OCI-LY1 (cell line): ENCODE measurements at regions not wholly inside any gene's neighbourhood (a gene's known extent, or its start where the extent isn't known, plus 50 kb on each side); places are given as distances from the start of the nearest gene placed in this dataset.

Experiments used
- H2AFZ ChIP-seq: fragments of 200-600 bp; sonication (generic), shearing (Covaris generic); 2 replicates; pipeline ENCODE4 v1.6.0; 2014; ENCODE audit warnings: antibody characterized with exemption, mild to moderate bottlenecking, low read length
- H3F3A ChIP-seq: fragments of 200-600 bp; sonication (generic), shearing (Covaris generic); 2 replicates; pipeline ENCODE4 v1.6.0; 2014; ENCODE audit warnings: mild to moderate bottlenecking, antibody characterized with exemption, low read length, moderate library complexity; ENCODE audit not compliant: insufficient read depth
- H3K27ac ChIP-seq: fragments of 200-600 bp; sonication (generic); 2 replicates; pipeline ENCODE4 v1.5.1; 2014; ENCODE audit warnings: low read length, mixed run types, mild to moderate bottlenecking, low read depth; ENCODE audit not compliant: poor library complexity, severe bottlenecking
- H3K27me3 ChIP-seq: fragments of 200-600 bp; sonication (generic); 2 replicates; pipeline ENCODE4 v1.6.0; 2014; ENCODE audit warnings: antibody characterized with exemption, mild to moderate bottlenecking, low read length, moderate library complexity; ENCODE audit not compliant: insufficient read depth
- H3K36me3 ChIP-seq: fragments of 200-600 bp; sonication (generic); 2 replicates; pipeline ENCODE4 v1.6.1; 2014; ENCODE audit warnings: mild to moderate bottlenecking, antibody characterized with exemption, low read length, moderate library complexity, mixed read lengths; ENCODE audit not compliant: insufficient read depth
- H3K4me1 ChIP-seq: fragments of 200-600 bp; sonication (generic); 2 replicates; pipeline ENCODE4 v1.5.1; 2014; ENCODE audit warnings: mild to moderate bottlenecking, low read length, moderate library complexity; ENCODE audit not compliant: insufficient read depth, severe bottlenecking
- H3K4me2 ChIP-seq: fragments of 200-600 bp; sonication (generic), shearing (Covaris generic); 2 replicates; pipeline ENCODE4 v1.6.1; 2014; ENCODE audit warnings: low read length
- H3K4me3 ChIP-seq: fragments of 200-600 bp; sonication (generic); 2 replicates; pipeline ENCODE4 v1.5.1; 2014; ENCODE audit warnings: low read length, low read depth, mild to moderate bottlenecking, mixed read lengths; ENCODE audit not compliant: poor library complexity, severe bottlenecking
- H3K79me2 ChIP-seq: fragments of 200-600 bp; shearing (Covaris generic); 2 replicates; pipeline ENCODE4 v1.6.1; 2016; ENCODE audit warnings: mixed run types, low read length, mixed read lengths; ENCODE audit not compliant: insufficient read depth
- H3K9ac ChIP-seq: fragments of 200-600 bp; sonication (generic), shearing (Covaris generic); 2 replicates; pipeline ENCODE4 v1.6.1; 2014; ENCODE audit warnings: mild to moderate bottlenecking, low read length, mixed read lengths
- H3K9me2 ChIP-seq: fragments of 200-600 bp; sonication (generic), shearing (Covaris generic); 2 replicates; pipeline ENCODE4 v1.6.1; 2014; ENCODE audit warnings: low read depth, mild to moderate bottlenecking, low read length, mixed read lengths
- H3K9me3 ChIP-seq: fragments of 200-600 bp; shearing (Covaris generic); 2 replicates; pipeline ENCODE4 v1.6.1; 2014; ENCODE audit warnings: low read length, mixed read lengths
- H4K20me1 ChIP-seq: fragments of 200-600 bp; sonication (generic), shearing (Covaris generic); 2 replicates; pipeline ENCODE4 v1.6.0; 2016; ENCODE audit warnings: mild to moderate bottlenecking, low read length; ENCODE audit not compliant: insufficient read depth
- EZH2 ChIP-seq: fragments of 200-600 bp; sonication (generic), shearing (Covaris generic); IDR thresholded peaks from 2 replicates; pipeline ENCODE4 v1.8.0; 2017; ENCODE audit warnings: borderline replicate concordance, mixed run types, mild to moderate bottlenecking, antibody characterized with exemption, low read length, moderate library complexity, mixed read lengths
- TF ChIP-seq, protein P1 (sequence below): fragments of 200-600 bp; sonication (generic), shearing (Covaris generic); IDR thresholded peaks from 2 replicates; pipeline ENCODE4 v1.5.1; 2017; ENCODE audit warnings: mild to moderate bottlenecking, antibody characterized with exemption, low read length, moderate library complexity, mixed read lengths

DNA sequence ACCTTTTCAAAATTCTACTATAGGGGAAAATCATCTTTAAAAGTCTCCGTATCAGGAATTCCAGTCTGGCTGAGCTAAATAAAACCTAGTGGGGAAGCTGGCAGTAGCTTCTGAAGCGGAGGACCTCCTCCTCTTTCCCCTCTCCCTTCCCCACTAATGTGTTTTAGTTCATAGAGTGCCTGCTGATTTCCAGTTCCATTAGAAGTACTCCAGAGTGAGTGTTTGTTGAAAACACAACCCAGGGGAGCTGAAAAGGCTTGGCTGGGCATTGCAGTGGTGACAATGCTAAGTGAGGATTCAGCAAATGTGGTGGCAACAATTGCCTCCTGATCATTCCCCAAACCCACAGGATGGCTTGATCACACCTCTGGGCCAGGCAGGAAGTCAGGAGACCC lies 144.2 kb upstream of the FRMD6 start:
- TF ChIP-seq, protein P1, sequence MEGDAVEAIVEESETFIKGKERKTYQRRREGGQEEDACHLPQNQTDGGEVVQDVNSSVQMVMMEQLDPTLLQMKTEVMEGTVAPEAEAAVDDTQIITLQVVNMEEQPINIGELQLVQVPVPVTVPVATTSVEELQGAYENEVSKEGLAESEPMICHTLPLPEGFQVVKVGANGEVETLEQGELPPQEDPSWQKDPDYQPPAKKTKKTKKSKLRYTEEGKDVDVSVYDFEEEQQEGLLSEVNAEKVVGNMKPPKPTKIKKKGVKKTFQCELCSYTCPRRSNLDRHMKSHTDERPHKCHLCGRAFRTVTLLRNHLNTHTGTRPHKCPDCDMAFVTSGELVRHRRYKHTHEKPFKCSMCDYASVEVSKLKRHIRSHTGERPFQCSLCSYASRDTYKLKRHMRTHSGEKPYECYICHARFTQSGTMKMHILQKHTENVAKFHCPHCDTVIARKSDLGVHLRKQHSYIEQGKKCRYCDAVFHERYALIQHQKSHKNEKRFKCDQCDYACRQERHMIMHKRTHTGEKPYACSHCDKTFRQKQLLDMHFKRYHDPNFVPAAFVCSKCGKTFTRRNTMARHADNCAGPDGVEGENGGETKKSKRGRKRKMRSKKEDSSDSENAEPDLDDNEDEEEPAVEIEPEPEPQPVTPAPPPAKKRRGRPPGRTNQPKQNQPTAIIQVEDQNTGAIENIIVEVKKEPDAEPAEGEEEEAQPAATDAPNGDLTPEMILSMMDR = no peak
- TF ChIP-seq EZH2 = no peak
- Histone ChIP-seq H3K9ac (no peak overlapping the region), H3K79me2 (no peaks in the 10 kb centered on the region), H3K27me3 (no peaks in the 10 kb centered on the region), H4K20me1 (no peaks in the 10 kb centered on the region), H2AFZ (no peak overlapping the region), H3K9me3 (no peaks in the 10 kb centered on the region), H3K4me2 (no peak overlapping the region), H3F3A (no peaks in the 10 kb centered on the region), H3K9me2 (no peaks in the 10 kb centered on the region), H3K4me3 (no peak overlapping the region), H3K36me3 (no peaks in the 10 kb centered on the region), H3K4me1 (no peaks in the 10 kb centered on the region), H3K27ac (no peak overlapping the region)

GRCh38 chr14:51507906-51508511 lies 143.7 kb upstream of the FRMD6 start:
- no peaks in the 10 kb centered on the region for H3K36me3 ChIP-seq
- no peaks in the 10 kb centered on the region for H3F3A ChIP-seq
- no peaks in the 10 kb centered on the region for H4K20me1 ChIP-seq
- no peaks in the 10 kb centered on the region for H3K27me3 ChIP-seq
- no peak overlapping the region for H2AFZ ChIP-seq
- H3K4me1 ChIP-seq = no peaks in the 10 kb centered on the region
- TF ChIP-seq, protein P1 = no peak
- TF ChIP-seq EZH2 = no peak
- H3K4me2 ChIP-seq = no peak overlapping the region
- no peak overlapping the region for H3K9ac ChIP-seq
- no peak overlapping the region for H3K27ac ChIP-seq
- H3K4me3 ChIP-seq = no peak overlapping the region
- no peaks in the 10 kb centered on the region for H3K9me3 ChIP-seq
- no peaks in the 10 kb centered on the region for H3K79me2 ChIP-seq
- H3K9me2 ChIP-seq = no peaks in the 10 kb centered on the region

DNA sequence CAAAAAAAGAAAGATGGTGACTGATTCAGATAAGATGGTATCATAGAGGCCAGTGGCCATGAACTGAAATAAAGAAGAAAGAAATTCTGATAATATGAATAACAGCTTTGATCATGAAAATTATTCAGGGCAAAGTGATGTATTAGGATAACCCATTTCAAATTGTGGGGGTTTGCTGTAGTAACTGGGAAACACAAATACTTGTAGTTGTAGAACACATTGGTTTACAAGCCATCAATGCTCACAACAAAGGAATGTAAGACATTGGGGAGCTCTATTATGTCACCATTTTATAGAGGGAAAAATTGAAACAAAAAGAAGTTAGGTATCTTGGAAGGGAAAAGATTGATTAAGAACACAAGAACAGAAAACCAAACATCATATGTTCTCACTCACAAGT lies 140.4 kb upstream of the FRMD6 start:
- H3K27ac ChIP-seq = no peak overlapping the region
- no peaks in the 10 kb centered on the region for H3K36me3 ChIP-seq
- no peaks in the 10 kb centered on the region for H3K27me3 ChIP-seq
- H4K20me1 ChIP-seq = no peaks in the 10 kb centered on the region
- H3K4me3 ChIP-seq = no peak overlapping the region
- no peak for TF ChIP-seq EZH2
- TF ChIP-seq, protein P1 = no peak
- H3K9me3 ChIP-seq = no peaks in the 10 kb centered on the region
- H3K9me2 ChIP-seq = no peaks in the 10 kb centered on the region
- no peak overlapping the region for H3K4me2 ChIP-seq
- no peaks in the 10 kb centered on the region for H3F3A ChIP-seq
- H2AFZ ChIP-seq = no peak overlapping the region
- H3K4me1 ChIP-seq = no peaks in the 10 kb centered on the region
- H3K9ac ChIP-seq = no peak overlapping the region
- H3K79me2 ChIP-seq = no peaks in the 10 kb centered on the region
